CD4-positive, alpha-beta T cell treated with Interleukin-15 for 1 hour (primary cell): ENCODE measurements at regions not wholly inside any gene's neighbourhood (a gene's known extent, or its start where the extent isn't known, plus 50 kb on each side); places are given as distances from the start of the nearest gene placed in this dataset.
A peak's percentile ranks its signal among the peaks of the same experiment; 100 is the strongest.

Experiments
- DNase-seq: peaks from one replicate; pipeline ENCODE4 v3.0.0-alpha.2; 2020

DNA sequence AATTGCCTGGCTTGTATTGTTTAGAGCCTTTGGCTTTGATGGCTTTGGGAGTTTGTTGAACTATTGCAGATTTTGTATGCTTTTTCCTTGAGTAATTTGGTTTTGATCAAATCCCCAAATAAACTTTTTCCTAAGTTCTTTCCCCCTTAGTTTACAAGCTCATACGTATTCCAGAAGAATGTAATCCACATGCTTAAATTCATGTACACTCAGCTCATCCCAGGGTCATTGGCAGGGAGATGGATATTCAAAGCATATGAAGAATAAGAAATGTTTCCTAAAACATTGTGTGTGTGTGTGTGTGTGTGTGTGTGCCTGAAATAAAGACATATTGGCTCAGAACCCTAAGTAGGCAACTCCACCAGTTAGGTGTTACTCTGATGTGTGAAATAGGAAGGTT lies 89.4 kb downstream of the TMEM30B start:
- DNase-seq: no peak

- DNase-seq: no peak
Observed at GRCh38 chr14:61190341-61190740, 90.8 kb downstream of the TMEM30B start.

GRCh38 chr14:61188978-61189808 lies 91.9 kb downstream of the TMEM30B start:
- DNase-seq: peak; percentile 32

DNA sequence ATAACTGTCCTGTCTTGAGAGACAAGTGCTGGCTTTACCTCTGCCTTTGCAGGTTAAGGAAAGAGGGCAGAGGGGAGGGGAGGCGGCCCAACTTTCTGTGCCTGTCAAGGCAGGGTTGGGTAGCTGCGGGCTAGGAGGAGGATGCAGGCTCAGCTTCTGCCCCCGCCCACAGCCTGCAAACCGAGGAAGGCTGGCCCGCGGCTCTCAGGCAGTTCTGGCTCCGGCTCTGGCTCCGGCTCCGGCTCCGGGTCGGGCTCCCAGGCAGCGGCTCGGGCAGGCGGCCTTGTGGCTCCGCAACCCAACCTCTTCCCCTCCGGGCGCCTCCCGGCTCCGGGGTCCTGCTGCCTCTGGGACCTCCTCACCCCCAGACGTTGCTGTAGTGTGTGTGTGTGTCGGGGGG lies 92.9 kb downstream of the TMEM30B start:
- no peak for DNase-seq

GRCh38 chr14:61187196-61187905 lies 93.8 kb downstream of the TMEM30B start:
- DNase-seq: no peak

DNA sequence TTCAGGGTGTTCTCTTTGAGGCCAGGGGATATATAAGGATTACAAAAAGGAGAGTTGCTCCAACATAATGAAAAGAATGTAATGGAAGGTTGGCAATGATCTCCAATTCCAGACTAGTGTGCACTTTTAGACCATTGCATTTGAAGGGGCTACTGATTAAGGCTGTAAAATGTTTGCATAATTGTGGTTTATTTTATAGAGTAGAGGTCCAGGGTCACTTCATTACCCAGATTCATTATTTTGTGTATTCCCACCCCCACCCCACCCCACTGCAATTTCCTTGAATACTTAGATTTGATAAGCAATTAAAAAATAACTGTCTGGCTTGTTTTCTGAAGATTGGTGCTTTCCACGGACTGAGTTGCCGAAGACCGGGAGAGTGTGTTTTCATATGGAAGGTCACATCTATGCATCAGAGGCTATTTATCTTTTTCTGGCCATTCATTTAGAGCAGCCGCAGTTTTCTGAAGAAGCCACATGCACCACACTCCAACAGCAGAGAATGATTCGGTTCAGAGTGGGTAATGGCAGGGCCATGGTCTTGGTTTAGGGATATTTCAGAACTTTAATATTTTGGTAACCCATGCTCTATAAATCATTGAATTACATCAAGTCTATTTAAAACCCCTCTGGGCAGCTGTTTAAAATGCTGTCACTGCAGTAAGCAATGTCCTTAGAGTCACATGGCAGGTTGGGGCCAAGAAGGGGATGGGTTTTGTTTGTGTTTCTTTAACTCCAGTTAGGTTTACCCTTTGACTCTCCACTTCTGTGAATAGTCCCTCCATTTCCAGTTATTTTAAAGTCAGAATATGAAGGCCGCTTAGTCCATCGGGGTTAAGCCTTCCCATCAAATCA lies 94.6 kb downstream of the TMEM30B start:
- DNase-seq: no peak

- no peak for DNase-seq
Observed at GRCh38 chr14:61185534-61185933, 95.6 kb downstream of the TMEM30B start.

DNA sequence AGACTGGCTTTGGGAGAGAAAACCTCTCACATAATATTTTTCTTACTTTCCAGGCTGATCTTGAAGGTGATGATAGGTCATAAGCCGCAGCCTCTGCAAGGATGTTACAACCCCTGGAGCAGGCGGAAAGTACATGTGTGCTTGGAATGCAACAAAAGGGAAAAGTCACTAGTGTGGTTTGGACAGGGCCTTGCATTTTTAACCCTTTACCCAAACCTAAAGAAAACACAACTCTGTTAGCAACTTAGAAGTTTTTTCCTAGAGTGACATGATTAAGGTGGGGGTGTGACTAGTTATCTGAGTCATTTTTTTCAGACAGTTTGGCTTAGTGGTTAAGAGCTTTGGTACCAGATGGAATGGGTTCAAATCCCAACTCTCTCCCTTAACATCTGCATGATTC lies 97.0 kb downstream of the TMEM30B start:
- DNase-seq: no peak

- no peak for DNase-seq
Observed at GRCh38 chr14:61183196-61183885, 97.8 kb downstream of the TMEM30B start.

DNA sequence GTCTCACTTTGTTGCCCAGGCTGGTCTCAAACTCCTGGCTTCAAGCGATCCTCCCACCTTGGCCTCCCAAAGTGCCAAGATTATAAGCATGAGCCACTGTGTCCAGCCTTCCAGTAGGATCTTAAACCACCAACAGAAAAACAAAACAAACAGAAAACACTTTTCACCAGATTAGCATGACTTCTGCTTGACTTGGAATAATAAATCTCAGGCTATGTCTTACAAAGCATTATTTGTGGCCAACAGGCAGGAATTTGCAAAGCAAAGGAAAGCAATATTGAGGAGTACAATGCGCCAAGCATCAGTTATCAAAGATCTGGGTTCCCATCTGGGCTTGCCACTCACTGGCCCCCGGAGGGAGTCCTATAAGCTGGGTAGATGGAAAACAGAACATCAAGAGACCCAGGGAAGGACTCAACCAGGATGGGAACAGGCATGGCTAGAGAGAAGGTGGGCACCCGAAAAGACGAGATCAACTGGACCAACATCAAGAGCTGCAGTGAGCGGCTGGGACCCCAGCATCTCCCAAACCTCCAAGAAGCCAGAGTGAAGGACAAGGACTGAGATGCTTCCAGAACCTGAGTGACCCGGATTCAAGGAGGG lies 101.2 kb downstream of the TMEM30B start:
- DNase-seq: no peak

DNA sequence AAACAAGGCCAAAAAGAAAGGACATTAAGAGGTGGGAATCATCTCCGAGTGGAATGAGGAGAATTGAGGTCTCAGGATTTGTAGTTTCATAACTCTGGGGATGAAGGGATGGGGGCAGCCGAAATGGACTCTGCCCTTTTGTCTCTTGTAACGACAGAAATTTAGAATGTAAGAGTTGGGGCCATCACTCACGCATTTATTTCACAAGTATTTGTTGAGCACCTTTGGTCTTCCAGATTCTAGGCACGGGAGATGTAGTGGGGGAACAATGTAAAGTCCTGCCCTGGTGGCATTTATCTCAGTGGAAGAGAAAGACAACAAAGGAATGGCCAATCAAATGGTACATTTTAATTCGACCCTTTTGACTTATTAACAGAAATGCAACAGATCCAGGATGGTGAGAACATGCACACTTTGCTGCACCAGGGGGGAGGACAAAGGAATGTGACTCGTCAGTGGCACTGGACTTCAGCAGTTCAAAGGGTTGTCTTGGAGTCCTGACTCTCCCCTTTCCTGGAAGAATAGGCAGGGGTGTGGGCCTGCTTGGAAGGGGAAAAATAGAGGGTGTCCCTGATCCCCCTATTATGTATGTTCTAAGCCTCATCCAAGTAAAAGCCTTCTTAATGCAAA lies 102.0 kb downstream of the TMEM30B start:
- DNase-seq: no peak

DNA sequence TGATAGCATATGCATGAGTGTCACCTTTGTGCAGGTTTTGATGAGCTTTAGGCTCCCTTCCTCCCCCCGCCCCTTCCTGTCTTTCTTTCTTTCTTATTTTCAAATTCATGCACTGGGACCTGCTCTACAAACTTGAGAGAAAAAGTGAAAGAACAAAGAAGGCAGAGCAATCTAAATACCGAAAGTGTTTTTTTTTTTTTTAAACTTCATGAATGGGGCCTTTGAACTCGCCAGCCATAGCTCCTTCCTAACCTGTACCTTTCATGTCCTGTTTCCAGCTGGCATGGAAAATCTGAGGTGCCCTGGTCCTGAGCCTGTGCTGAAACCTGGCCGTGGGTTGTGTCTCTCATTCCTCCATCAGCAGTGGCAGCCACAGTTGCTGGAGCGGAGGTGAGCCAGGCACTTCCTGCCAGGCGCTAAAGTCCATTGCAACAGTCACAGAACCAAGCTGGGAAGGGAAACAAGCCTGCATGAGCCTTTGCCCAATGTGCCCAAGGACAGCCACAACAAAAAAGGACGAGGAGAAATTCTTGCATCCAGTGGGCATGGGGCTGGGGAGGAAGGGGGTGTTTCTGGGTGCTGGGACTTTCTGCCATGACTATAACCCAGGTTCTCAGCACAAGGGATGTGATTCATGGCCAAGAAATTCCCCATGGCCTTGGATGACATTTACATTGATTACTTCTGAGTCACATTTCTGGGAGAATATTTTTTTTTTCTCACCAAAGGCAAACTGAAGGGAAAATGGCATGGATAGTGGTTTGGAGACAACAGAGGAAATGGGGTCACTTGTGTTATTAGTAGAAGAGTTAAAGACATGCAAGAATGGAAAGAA lies 102.7 kb downstream of the TMEM30B start:
- DNase-seq: no peak

GRCh38 chr14:61177279-61178225 lies 103.6 kb downstream of the TMEM30B start:
- DNase-seq: no peak

- DNase-seq: no peak
Observed at GRCh38 chr14:61176686-61177085, 104.5 kb downstream of the TMEM30B start.

- DNase-seq: no peak
Observed at GRCh38 chr14:61174987-61175386, 106.2 kb downstream of the TMEM30B start.

DNA sequence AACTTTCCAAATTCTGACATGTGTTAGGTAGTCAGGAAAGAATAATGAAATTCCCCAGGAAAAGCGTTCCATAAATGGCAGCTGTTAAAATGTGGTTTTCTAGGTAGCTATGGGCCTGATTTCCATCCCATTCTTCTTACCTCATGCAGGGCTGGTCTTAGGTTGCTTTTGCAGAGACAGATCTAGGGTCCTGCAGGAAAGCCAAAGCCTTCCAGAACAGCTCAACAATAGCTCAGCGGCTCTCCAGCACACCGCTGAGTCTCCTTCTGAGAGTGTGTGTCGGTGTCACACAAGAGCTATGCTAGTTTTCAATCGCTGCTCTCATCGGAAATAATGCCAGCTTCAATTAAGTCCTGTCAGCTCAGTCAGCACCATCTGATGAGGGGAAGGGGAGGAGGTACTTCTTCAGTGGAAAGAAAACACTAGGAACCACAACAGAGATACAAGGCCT lies 106.7 kb downstream of the TMEM30B start:
- no peak for DNase-seq

DNA sequence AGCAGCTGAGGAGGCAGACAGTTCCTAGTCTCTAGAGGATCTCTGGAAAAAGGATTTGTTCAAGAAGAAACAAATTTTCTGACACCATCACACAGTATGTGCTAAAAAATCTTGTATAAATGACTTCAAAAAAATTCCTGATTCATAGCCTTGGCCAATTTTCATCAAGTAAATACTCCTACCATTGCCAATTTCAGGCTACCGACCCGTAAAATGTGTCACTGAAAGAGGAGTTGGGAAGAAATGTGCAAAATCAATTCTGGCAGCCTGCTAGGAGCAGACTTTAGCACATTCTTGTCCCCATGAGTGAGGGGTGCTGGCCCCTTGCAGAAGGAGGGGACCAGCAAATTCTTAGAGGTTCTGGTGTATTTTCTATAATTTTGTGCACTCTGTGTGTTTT lies 109.4 kb downstream of the TMEM30B start:
- DNase-seq: no peak

GRCh38 chr14:61168141-61168540 lies 113.0 kb downstream of the TMEM30B start:
- no peak for DNase-seq

- DNase-seq: no peak
Observed at GRCh38 chr14:61167642-61168041, 113.5 kb downstream of the TMEM30B start.

GRCh38 chr14:61160798-61161197 lies 120.3 kb downstream of the TMEM30B start:
- no peak for DNase-seq
